ENCODE measurements at regions not wholly inside any gene's neighbourhood (a gene's known extent, or its start where the extent isn't known, plus 50 kb on each side); places are given as distances from the start of the nearest gene placed in this dataset.

DNA sequence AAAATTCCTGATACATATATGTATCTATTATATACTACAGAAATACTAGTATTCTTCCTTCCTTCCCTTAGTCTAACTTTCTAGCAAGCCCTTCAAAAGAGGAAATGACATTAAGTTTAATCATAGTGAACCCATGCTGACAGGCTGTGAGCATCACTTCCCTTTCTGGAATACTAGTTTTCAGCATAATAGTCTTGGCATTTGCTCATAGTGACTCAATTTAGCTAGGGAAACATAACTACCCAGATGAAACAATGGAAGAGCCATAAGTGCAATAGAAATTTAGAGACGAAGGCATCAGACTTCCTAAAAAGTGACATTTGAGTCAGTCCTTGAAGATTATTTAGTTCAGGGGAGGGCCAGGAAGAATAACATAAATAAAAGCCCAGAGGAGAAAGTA is 184.5 kb upstream of the CRY1 start:
- Histone ChIP-seq H3K4me3 (no peak overlapping the region), H3K27me3 (no peaks in the 10 kb centered on the region), H3K27ac (no peak overlapping the region), H3K36me3 (no peaks in the 10 kb centered on the region), H3K4me1 (no peaks in the 10 kb centered on the region), H3K9me3 (no peaks in the 10 kb centered on the region)
- no peak for DNase-seq
- TF ChIP-seq POLR2A (IDR thresholded peaks at IDR 0.05), result no peak
- TF ChIP-seq, protein P1, sequence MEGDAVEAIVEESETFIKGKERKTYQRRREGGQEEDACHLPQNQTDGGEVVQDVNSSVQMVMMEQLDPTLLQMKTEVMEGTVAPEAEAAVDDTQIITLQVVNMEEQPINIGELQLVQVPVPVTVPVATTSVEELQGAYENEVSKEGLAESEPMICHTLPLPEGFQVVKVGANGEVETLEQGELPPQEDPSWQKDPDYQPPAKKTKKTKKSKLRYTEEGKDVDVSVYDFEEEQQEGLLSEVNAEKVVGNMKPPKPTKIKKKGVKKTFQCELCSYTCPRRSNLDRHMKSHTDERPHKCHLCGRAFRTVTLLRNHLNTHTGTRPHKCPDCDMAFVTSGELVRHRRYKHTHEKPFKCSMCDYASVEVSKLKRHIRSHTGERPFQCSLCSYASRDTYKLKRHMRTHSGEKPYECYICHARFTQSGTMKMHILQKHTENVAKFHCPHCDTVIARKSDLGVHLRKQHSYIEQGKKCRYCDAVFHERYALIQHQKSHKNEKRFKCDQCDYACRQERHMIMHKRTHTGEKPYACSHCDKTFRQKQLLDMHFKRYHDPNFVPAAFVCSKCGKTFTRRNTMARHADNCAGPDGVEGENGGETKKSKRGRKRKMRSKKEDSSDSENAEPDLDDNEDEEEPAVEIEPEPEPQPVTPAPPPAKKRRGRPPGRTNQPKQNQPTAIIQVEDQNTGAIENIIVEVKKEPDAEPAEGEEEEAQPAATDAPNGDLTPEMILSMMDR (IDR thresholded peaks at IDR 0.05), result no peak

GRCh38 chr12:107282628-107283027 is 189.3 kb upstream of the CRY1 start:
- DNase-seq, result no peak
- Histone ChIP-seq H3K36me3 (no peaks in the 10 kb centered on the region), H3K27ac (no peak overlapping the region), H3K4me1 (no peaks in the 10 kb centered on the region), H3K27me3 (no peaks in the 10 kb centered on the region), H3K9me3 (no peaks in the 10 kb centered on the region), H3K4me3 (no peak overlapping the region)
- TF ChIP-seq, protein P1 (IDR thresholded peaks at IDR 0.05), result no peak
- no peak for TF ChIP-seq POLR2A (IDR thresholded peaks at IDR 0.05)

GRCh38 chr12:107283652-107284051 is 190.3 kb upstream of the CRY1 start:
- H3K27ac ChIP-seq, result no peak overlapping the region
- H3K4me3 ChIP-seq, result no peak overlapping the region
- no peaks in the 10 kb centered on the region for H3K4me1 ChIP-seq
- H3K9me3 ChIP-seq, result no peaks in the 10 kb centered on the region
- H3K27me3 ChIP-seq, result no peaks in the 10 kb centered on the region
- DNase-seq, result no peak
- H3K36me3 ChIP-seq, result no peaks in the 10 kb centered on the region
- TF ChIP-seq POLR2A (IDR thresholded peaks at IDR 0.05), result no peak
- TF ChIP-seq, protein P1 (IDR thresholded peaks at IDR 0.05), result no peak

GRCh38 chr12:107284692-107285091 is 191.3 kb upstream of the CRY1 start:
- H3K27ac ChIP-seq, result no peak overlapping the region
- H3K4me3 ChIP-seq, result no peak overlapping the region
- DNase-seq, result no peak
- no peaks in the 10 kb centered on the region for H3K27me3 ChIP-seq
- TF ChIP-seq, protein P1 (IDR thresholded peaks at IDR 0.05), result no peak
- TF ChIP-seq POLR2A (IDR thresholded peaks at IDR 0.05), result no peak
- H3K4me1 ChIP-seq, result no peaks in the 10 kb centered on the region
- H3K36me3 ChIP-seq, result no peaks in the 10 kb centered on the region
- H3K9me3 ChIP-seq, result no peaks in the 10 kb centered on the region

- Histone ChIP-seq H3K4me3 (no peak overlapping the region), H3K9me3 (no peaks in the 10 kb centered on the region), H3K4me1 (no peaks in the 10 kb centered on the region), H3K27me3 (no peaks in the 10 kb centered on the region), H3K27ac (no peak overlapping the region), H3K36me3 (no peaks in the 10 kb centered on the region)
- no peak for TF ChIP-seq POLR2A (IDR thresholded peaks at IDR 0.05)
- TF ChIP-seq, protein P1 (IDR thresholded peaks at IDR 0.05), result no peak
- DNase-seq, result no peak
These were observed 194.4 kb upstream of the CRY1 start for GRCh38 chr12:107287436-107288413.

Data from Peyer's patch (tissue), 4 donors.